GM18873 (cell line): ENCODE measurements at regions not wholly inside any gene's neighbourhood (a gene's known extent, or its start where the extent isn't known, plus 50 kb on each side); places are given as distances from the start of the nearest gene placed in this dataset.

Experiments used
- ATAC-seq: cut with Tn5 transposase; IDR thresholded peaks from one replicate; pipeline ENCODE4 v1.9.1; 2021; ENCODE audit warnings: mild to moderate bottlenecking, moderate library complexity, moderate number of reproducible peaks; ENCODE audit not compliant: unreplicated experiment, low FRiP score

DNA sequence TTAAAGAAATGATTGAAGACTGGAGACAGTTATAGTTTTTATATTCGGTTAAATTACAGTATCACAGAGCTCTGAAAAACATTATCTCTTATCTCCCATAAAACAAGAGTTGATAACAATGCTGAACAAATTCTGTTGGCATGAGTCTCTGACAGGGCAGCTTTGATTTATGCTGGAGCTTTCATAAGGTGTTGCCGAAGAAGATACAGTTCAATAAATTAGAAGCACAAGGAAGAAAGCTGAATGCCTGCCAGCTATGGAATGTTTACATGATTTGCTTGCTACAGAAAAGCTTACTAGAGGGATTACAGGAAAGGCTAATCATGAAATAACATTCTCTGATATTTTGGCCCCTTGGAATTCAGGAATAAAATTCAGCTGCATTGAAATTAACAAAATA, 431.9 kb upstream of the GJE1 start:
- no peak for ATAC-seq

DNA sequence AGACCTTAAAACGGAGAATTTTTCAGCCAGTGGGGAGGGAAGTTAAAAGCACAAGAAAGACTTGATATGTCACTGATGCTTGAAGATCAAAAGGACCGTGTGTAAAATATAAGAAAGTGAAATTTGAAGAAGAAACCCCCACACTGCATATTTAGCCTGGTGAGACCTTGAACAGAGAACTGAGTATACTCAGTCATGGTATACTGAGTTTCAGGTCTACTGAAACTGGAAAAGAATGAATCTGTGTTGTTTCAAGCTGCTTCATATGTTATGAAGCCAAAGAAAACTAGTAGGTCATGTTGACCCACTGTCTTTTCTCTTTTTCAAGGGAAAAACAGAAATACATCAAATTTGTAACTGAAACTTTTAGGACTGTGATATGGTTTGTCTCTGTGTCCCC, 443.8 kb upstream of the GJE1 start:
- no peak for ATAC-seq

DNA sequence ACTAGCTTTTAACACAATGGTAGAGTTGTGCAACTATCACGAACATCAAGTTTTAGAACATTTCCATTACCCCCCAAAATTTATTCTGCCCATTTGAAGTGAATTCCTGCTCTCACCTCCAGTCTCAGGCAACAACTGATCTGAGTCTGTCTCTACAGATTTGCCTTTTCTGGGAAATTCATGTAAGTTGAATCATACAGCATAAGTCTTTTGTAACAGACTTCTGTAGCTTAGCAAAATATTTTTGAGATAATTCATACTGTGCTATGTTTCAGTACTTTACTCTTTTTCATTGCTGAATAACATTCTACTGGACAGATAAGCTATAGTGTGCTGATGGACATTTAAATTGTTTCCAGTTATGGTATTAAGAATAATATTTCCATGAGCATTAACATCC, 447.3 kb upstream of the GJE1 start:
- no peak for ATAC-seq

DNA sequence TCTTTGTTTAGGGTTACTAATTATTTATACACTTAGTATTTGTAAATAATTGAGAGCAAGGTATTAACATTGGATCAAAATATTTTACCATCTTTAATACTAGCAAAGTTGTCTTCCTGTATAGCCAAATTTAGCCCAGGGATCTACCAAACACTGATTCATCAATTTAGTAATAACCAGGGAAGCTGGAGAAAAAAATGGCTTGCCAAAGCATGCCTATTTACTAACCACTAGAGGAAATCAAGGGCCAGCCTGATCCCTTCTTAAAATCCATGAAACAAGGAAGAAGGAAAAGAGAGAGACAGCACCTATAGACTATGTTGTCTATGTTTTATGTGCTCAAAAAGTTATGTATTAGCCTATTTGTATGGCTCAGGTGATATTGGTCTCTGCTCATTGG, 450.3 kb upstream of the GJE1 start:
- no peak for ATAC-seq

DNA sequence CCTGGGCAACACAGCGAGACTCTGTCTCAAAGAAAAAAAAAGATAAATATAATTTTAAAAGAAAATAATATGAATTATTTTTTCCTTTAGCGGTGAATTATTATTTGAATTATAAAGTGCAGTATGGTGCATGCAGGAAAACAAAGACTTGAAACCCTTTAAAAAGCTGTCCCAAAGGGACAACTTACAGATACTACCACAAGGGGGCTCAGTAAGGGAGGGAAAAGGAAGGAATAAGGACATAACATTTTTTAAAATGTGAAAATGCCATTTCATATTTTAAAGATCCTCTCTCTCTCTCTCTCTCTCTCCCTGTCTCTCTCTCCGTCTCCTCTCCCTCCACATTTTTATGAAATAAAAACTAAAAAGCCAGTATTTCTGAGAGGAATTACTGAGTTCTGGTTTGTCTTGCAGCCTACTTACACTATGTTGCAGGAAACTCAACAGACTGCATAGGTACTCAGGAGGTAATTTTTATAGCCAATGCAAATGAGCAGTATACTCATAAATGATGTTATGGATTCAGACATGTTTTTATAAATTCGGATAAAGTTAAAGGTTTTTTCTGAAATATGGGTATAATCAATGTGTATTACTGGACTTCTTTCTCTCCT, 455.0 kb upstream of the GJE1 start:
- no peak for ATAC-seq

DNA sequence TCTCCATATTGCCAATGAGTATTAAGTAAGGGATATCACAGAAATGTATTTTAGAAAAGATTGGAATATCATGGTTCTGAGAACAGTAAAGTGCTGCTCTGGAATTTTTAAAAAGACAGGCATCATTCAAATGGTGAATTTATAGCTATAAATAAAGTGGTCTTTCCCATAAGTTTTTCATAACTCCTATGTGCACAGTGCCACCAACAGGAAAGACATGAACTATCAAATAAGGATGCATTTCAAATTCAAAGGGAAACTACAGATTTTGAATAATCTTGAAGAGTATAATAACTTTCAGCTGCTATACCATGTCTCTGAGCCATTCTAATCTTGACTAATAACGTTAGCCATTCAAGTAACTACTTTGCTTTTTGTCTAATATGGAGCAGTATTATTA, 456.8 kb upstream of the GJE1 start:
- ATAC-seq: no peak

DNA sequence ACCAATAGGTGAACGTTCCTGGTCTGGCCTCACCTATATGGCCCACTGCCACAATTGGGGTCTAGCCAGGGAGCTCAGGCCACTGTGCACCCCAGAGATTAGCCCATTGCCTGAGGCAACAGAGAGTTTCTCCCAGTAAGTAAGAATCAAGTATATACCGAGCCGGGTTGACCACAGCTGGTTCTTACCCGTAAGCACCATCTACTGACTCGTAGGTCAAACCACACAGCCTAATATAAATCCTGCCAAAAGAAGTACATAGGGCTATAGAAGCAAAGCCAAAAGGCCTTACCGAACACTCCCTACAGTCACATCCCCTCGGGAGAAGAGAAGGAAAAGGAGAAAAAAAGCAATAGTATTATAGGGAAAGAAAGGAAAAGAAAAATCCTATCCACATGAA, 463.6 kb upstream of the GJE1 start:
- ATAC-seq: no peak

DNA sequence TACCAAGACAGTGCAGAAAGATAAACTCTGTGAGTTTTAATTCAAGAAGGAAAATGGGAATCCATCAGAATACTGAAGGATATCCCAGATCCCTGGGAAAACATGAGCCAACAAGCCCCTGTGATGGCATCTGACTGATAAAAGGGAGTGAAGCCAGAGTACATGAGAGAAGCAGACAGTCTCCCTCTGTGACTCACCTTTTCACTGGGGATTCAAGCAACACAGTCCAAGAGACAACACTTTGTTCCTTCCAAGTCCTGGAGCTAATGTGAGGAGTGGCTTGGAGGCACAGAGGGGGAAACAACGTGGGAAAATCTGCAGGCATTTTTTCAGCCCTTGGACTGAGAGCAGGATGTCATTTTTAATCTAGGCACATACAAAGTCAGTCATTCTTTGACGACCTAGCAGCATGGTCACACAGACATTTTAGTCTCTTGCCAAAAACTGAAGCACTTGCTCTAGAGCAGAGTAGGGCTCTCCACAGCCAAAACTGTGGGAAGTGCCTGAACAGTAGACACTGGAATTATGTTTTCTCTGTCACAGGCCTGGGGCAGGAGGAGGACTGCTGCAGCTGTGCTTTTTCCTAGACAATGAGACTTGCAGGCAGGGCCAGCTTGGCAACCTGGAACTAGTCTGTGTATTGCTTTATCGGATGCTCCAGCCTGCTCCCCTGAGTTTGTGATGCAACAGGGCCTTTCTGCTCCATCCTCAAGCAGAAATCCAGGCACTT, 465.0 kb upstream of the GJE1 start:
- no peak for ATAC-seq

DNA sequence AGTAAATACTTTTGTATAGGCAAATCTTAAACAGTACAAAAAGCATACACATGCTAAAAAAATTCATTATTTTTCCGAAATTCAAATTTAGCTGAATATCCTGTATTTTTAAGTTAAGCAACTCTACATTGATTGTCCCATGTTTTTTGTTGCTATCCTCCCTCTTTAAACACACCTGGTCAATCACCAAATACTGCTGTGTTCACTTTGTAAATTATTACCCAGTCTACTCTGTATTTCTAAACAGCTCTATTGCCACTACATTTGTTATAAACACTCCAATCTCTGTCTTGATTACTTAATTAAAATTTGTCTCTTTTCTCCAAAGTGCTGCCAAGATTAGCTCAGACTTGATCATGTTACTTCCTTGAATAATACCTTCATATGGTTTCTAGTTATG, 466.5 kb upstream of the GJE1 start:
- no peak for ATAC-seq

DNA sequence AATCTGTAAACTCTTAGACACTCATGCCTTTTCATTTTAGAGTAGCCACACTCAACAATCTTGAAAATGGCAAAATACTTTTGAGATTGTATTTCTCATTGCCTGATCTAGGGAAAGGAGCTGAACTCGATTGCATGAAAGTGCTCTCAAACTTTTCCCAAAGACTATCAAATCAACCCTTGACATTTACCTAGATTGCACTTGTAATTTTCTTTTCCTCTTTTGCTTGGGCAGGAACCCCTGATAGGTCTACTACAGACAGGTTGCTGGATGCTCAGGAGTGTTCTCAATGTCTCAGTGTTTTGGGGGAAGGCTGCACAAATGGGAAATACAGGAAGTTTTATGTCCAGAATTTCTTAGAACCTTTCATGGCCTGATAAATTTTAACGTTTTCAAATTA, 468.0 kb upstream of the GJE1 start:
- ATAC-seq: no peak

DNA sequence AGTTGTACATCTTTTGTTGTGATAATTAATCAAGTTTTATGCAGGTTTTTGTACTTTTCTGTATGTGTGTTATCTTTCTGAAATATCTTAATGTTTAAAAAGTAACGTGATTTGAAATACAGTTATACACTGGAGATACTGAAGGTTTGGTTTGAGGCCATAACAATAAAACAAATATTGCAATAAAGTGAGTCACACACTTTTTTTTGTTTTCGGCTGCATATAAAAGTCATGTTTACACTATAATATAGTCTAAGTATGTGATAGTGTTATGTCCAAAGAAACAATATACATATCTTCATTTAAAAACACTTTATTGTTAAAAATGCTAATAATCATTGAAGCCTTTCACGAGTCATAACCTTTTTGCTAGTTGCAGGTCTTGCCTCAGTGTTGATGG, 473.1 kb upstream of the GJE1 start:
- ATAC-seq: no peak

DNA sequence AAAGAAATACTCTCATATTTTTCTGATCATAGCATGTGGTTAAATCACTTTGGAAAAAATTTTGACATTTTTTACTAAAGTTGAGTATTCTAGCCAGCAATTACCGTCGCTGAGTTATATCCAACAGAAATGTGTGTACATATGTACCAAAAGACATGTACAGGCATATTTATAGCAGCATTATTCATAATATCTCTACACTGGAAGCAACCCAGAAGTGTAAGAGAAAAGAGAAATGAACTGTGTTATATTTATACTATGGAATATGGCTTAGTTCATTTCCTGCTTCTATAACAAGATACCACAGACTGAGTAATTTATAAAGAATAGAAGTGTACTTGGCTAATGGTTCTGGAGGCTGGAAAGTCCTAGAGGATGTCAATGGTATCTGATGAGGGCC, 474.0 kb upstream of the GJE1 start:
- ATAC-seq: no peak

DNA sequence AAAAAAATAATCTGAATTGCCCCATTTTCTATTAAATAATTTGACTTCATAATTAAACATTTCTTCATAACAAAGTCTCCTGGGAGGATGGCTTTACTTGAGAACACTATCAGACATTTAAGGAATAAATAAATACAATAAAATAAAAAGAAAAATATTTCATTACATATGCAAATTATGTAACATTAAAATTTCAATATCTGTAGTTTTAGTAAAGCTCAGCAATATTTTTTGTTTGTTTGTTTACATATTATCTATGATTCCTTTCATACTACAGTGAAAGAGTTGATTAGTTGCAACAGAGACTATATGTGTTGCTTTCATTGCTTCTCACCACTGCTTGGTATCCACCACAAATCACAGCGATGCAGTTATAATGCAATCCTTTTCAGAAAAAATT, 474.9 kb upstream of the GJE1 start:
- no peak for ATAC-seq

DNA sequence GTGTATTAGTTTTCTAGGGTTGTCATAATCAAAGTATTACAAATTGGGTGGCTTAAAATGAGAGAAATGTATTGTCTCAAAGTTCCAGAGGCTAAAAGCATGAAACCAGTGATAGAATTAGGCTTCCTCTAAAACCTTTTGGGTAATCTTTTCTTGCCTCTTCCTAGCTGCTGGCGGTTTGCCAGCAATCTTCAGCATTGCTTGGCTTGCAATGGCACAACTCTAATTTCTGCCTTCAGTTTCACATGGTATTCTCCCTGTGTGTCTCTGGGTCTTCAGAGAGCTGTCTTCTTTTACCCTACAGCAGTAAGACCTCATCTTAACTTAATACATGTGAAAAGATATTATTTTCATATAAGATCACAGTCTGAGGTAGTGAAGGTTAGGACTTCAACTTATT, 479.1 kb upstream of the GJE1 start:
- no peak for ATAC-seq

DNA sequence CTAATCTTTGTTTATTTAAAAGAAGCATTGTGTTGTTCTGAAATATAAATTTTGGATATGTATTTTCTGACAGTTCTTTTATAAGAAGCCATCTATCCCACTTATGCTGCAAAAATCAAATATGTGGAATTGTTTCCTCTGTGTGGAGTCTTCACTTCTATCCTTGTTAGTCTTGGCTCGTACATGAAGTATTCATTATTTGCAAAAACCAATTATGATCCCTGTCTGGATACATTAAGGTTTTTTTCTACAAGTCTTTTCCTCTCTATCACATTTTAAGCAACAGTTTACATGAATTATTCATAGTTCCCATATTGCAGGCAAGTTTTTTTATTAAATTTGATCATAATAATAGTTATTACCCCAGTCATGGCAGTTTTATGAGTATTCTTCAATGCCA, 490.8 kb upstream of the GJE1 start:
- no peak for ATAC-seq

DNA sequence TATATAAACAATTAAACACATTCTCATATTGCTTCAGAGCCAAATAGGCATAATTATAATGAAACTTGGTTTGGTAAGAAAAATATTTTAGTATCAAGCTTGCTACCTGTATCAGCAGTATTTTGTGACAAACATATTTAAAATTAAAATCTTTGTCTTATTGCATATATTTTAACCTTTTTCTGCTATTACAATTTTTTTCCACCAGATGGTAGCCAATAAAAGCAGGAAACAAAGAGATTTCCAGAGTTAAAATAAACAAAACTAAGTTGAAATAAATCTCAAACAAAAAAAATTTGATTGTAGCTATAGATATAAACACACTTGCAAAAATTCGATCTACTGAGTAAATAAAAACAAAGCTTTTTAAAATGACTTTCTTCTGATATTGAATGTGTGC, 491.3 kb upstream of the GJE1 start:
- no peak for ATAC-seq

DNA sequence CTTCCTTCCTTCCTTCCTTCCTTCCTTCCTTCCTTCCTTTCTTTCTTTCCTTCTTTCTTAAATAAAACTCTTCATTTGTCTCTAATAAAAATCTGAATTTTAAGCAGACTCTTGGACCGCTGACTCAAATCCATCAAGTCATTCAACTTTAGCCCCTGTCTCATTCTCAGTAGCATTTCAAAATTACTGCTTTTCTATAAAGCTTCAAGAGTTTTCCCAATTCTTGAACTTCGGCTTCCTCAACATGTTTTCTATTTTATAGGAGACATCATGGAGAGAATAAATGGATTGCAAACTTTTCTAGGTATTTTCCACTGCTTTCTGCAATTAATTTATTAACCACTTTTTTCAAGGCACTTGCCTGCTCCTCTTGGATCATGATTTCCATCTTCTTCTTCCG, 497.1 kb upstream of the GJE1 start:
- no peak for ATAC-seq

DNA sequence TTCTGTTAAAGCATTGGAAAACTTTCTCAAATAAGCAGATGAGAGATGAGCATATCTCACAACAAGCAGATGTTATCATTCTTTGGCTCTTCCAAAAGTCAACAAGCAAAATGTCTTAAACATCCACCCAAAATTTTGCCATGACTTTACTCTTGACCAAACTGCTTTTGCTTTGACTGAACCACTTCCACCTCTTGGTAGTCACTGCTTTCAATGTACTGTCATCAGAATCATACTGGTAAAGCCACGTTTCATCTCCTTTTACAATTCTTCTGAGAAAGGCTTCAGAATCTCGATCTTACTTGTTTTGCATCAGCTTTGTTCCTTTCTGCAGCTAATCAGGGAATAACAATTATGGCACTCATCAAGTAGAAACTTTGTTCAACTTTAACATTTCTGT, 498.5 kb upstream of the GJE1 start:
- ATAC-seq: no peak

DNA sequence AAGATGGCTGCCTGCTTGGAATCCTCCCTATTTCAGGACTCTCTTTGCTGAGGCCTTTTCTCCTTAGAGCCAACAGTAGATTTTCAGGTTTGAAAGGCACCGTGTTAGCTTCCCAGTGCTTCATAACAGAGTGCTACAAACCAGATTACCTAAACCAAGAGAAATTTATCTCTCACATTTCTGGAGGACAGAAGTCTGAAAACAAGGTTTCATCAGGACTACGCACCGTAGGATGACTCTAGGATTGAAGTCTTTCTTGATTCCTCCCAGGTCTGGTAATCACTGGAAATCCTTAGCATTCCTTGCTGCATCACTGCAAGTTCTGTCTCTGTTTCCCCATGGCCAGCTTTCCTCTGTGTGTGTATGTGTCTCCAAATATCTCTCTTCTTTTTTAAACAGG, 508.4 kb upstream of the GJE1 start:
- no peak for ATAC-seq

DNA sequence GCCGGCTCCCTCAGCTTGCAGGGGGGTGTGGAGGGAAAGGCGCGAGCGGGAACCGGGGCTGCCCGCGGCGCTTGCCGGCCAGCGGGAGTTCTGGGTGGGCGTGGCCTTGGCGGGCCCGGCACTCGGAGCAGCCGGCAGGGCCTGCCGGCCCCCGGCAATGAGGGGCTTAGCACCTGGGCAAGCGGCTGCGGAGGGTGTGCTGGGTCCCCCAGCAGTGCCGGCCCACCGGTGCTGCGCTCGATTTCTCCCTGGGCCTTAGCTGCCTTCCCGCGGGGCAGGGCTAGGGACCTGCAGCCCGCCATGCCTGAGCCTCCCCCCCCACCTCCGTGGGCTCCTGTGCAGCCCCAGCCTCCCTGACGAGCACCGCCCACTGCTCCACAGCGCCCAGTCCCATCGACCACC, 514.5 kb upstream of the GJE1 start:
- no peak for ATAC-seq

DNA sequence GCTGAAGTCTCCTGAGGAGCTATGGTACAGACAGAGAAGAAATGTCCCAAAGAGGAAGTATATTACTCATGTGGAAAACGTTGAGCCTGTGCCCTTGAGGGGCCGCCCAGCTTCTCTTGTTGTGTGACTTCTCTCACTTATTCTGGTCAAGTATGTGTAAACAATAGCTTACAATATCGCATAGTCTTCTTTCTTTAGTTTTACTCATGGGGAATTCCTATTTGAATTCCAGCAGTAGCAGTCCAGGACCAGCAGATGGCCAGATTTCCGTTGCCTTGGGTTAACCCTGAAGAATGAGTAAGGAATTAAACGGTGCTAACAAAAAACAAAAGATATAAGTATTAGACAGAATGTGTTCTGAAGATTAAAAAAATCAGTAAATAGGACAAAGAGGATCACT, 522.0 kb upstream of the GJE1 start:
- no peak for ATAC-seq

DNA sequence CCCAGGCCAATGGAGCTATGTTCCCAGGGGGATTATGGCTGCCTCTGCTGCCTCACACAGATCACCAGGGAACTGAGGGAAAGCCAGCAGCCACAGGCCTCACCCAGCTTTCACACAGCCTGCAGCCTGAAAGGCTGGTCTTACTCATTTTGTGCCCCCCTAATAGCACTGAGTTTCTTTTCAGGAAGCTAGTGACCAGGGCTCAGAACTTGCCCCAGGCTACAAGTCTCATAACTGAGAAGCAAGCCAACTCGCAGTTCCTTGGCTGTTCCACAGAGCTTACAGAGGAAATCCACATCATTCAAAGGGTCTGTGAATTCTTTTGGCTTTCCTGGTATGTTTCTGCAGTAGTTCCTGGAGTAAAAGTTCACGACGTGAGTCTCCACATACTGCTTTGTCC, 524.8 kb upstream of the GJE1 start:
- no peak for ATAC-seq

DNA sequence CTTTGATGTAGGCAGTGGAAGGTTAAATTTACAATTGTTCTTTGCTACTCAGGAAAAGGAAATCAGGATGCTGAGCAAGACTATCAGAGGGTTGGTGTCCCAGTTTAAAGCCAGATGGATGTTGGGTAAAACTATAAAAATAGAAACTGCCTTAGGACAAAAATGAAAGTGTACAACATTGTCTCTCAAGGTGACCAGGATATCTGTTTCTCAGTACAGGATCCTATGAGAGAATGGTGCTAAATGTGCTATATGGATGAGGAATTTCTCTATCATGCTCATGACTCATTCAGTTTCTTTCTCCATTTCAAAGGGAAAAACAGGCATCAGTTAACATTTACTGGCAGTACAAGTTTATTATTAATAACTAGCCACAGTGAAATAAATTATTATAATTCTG, 534.2 kb upstream of the GJE1 start:
- ATAC-seq: no peak
